Right atrium auricular region (tissue), 2 donors: ENCODE measurements at regions not wholly inside any gene's neighbourhood (a gene's known extent, or its start where the extent isn't known, plus 50 kb on each side); places are given as distances from the start of the nearest gene placed in this dataset.
A peak's percentile ranks its signal among the peaks of the same experiment; 100 is the strongest.
"Not testable (repeated sequence)": the region's sequence is repeated elsewhere in the genome, so short reads cannot be mapped to it uniquely, and the experiment has no call there.

ENCODE experiments used
- DNase-seq: peaks from one replicate; pipeline ENCODE4 v3.0.0-alpha.2; 2019; ENCODE audit warnings: low spot score
- H3K27ac ChIP-seq, 2 donors: fragments of 200-600 bp; sonication (generic); 1 replicate in 1 of 2; 2 replicates in 1 of 2; pipeline ENCODE4 v1.5.1; 2016 to 2019
- H3K27me3 ChIP-seq, 2 donors: fragments of 200-600 bp; sonication (generic); one replicate each; pipeline versions ENCODE4 v1.5.1 to v1.6.0; 2017 to 2019
- H3K36me3 ChIP-seq: fragments of 200-600 bp; sonication (generic); one replicate; pipeline ENCODE4 v1.5.1; 2016
- H3K4me1 ChIP-seq, 2 donors: fragments of 200-600 bp; sonication (generic); one replicate each; pipeline versions ENCODE4 v1.5.1 to v1.6.0; 2017 to 2019
- H3K4me3 ChIP-seq, 2 donors: fragments of 200-600 bp; sonication (generic); 1 replicate in 1 of 2; 2 replicates in 1 of 2; pipeline ENCODE4 v1.5.1; 2017 to 2019; ENCODE audit warnings: mild to moderate bottlenecking in 1 of 2, moderate library complexity in 1 of 2
- H3K9me3 ChIP-seq, 2 donors: fragments of 200-600 bp; sonication (generic); one replicate each; pipeline ENCODE4 v1.5.1; 2019
- TF ChIP-seq, protein P1 (sequence below), 2 donors: fragments of 200-600 bp; sonication (generic); IDR thresholded peaks; one replicate each; pipeline ENCODE4 v1.5.1; 2019; ENCODE audit warnings: antibody characterized with exemption in 2 of 2

DNA sequence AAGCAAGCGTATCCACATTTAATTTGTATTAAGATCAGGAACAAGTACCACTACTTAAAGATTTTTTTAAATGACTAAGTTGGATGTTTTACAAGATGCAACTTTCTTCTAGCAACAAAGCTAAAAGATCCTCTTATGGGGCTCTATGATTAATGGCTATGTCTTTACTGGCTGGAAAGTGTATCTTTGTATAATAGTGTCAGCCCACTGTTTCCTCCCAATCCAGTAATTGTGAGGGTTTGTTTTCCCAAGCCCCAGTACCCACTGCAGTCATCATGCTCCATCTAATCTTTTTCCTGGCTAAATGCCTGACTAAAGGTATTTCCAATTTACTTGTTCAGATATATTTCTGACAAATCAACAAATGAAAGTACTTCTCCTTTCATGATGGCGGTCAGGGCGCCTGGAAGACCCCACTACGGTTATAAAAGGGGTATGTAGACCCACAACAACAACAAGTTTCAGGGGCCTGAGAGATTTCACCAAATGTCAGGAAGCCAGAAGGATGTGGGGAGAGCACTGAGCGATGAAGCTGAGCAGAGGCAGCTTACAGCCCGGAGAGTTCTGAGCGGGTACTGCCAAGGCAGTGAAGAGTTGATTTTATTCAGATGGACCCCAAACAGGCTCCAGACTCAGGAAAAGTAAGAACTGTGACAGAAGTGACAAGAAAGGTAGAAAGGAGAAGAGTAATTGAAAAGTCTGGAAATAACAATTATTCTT is 222.6 kb upstream of the KLF14 start:
- Histone ChIP-seq H3K4me1 (peaks cover 0 to 59% of the 10 kb centered on the region in 2 donors), H3K27me3 (no peaks in the 10 kb centered on the region), H3K36me3 (peaks cover under 1% of the 10 kb centered on the region), H3K4me3 (no peak overlapping the region), H3K9me3 (no peaks in the 10 kb centered on the region), H3K27ac (no peak overlapping the region)
- TF ChIP-seq, protein P1, sequence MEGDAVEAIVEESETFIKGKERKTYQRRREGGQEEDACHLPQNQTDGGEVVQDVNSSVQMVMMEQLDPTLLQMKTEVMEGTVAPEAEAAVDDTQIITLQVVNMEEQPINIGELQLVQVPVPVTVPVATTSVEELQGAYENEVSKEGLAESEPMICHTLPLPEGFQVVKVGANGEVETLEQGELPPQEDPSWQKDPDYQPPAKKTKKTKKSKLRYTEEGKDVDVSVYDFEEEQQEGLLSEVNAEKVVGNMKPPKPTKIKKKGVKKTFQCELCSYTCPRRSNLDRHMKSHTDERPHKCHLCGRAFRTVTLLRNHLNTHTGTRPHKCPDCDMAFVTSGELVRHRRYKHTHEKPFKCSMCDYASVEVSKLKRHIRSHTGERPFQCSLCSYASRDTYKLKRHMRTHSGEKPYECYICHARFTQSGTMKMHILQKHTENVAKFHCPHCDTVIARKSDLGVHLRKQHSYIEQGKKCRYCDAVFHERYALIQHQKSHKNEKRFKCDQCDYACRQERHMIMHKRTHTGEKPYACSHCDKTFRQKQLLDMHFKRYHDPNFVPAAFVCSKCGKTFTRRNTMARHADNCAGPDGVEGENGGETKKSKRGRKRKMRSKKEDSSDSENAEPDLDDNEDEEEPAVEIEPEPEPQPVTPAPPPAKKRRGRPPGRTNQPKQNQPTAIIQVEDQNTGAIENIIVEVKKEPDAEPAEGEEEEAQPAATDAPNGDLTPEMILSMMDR (IDR thresholded peaks at IDR 0.05), result no peak
- DNase-seq, result no peak

DNA sequence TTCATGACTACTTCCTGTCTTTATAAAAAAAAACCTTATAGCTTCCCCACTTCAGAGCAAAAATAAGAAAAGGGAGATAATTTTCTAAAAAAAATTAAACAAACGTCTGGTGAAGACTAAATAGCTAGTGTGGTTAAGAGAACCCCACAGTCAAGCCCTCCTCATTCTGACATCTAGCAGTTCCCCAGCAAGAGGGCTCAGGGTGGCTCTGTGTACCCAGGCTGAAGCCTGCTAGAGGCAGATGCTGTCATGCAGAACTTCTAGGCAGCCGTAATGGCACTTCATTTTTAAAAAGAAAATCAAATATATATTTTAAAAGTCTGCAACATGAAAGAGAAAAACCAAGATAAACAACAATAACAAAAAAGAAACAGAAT is 223.1 kb upstream of the KLF14 start:
- no peaks in the 10 kb centered on the region for H3K27me3 ChIP-seq
- no peak for DNase-seq
- H3K27ac ChIP-seq, result no peak overlapping the region
- no peak overlapping the region for H3K4me3 ChIP-seq
- H3K9me3 ChIP-seq, result no peaks in the 10 kb centered on the region
- H3K36me3 ChIP-seq, result peaks cover 2% of the 10 kb centered on the region
- TF ChIP-seq, protein P1 (IDR thresholded peaks at IDR 0.05), result no peak
- H3K4me1 ChIP-seq, result peaks cover 0 to 60% of the 10 kb centered on the region in 2 donors

DNA sequence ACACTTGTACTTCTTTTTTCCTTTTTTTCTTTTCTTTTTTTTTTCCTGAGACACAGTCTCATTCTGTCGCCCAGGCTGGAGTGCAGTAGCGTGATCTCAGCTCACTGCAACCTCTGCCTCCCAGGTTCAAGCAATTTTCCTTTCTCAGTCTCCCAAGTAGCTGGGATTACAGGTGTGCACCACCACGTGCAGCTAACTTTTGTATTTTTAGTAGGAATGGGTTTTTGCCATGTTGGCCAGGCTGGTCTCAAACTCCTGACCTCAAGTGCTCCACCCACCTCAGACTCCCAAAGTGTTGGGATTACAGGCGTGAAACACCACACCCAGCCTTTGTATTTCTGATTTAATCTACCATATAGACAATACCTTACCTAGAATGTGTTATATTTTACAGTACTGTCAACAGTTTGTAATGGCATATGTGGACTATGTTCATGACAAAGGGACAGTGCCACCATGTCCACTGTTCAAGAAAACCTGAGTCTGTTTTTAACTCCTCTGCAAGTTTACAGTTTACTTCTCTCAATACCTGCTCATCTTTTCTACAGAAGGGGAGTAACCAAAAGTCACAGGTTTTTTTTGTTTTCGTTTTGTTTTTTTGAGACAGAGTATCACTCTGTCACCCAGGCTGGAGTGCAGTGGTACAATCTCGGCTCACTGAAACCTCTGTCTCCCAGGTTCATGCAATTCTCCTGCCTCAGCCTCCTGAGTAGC is 223.9 kb upstream of the KLF14 start:
- not testable (repeated sequence) for H3K9me3 ChIP-seq, H3K4me3 ChIP-seq, H3K36me3 ChIP-seq, DNase-seq, H3K27me3 ChIP-seq, H3K27ac ChIP-seq
- H3K4me1 ChIP-seq, result peaks cover 0 to 67% of the 10 kb centered on the region in 2 donors

DNA sequence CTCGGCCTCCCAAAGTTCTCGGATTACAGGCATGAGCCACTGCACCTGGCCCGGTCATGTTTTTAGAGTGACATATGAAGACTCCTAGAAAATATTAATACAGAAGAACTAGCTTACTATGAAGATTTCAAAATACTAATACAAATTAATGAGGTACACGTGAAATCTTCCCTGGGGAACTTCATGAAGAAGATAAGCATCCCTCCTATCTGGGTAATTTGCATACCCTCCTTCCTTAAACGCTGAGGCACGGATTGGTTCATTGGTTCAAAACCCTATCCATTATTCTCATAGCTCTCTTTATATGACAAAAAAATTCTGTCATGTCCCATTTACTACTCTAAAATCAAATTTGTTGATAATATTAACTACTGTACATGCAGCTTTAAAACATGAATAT is 224.8 kb upstream of the KLF14 start:
- Histone ChIP-seq H3K27me3 (no peaks in the 10 kb centered on the region), H3K9me3 (no peaks in the 10 kb centered on the region), H3K4me3 (no peak overlapping the region), H3K36me3 (peaks cover 7% of the 10 kb centered on the region), H3K27ac (no peak overlapping the region), H3K4me1 (peaks cover 0 to 72% of the 10 kb centered on the region in 2 donors)
- TF ChIP-seq, protein P1 (IDR thresholded peaks at IDR 0.05), result no peak
- DNase-seq, result no peak

DNA sequence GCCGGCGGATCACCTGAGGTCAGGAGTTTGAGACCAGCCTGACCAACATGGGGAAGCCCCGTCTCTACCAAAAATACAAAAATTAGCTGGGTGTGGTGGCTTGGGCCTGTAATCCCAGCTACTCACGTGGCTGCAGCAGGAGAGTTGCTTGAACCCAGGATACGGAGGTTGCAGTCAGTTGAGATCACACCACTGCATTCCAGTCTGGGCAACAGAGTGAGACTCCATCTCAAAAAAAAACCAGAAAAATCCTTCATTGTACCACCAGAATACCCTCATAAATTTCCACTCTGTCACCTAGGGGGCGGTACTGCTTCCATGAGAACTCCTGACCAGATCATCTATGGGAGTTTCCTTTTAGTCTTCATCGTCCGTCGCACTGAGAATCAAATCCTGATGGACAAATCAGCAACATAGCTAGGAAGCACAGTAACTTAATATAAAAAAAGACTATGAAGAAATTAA is 225.8 kb upstream of the KLF14 start:
- peaks cover 0 to 72% of the 10 kb centered on the region in 2 donors for H3K4me1 ChIP-seq
- no peaks in the 10 kb centered on the region for H3K27me3 ChIP-seq
- TF ChIP-seq, protein P1 (IDR thresholded peaks at IDR 0.05), result peak in 1 of 2 donors; percentile 33
- peaks cover 13% of the 10 kb centered on the region for H3K36me3 ChIP-seq
- H3K4me3 ChIP-seq, result no peak overlapping the region
- no peak for DNase-seq
- H3K9me3 ChIP-seq, result no peaks in the 10 kb centered on the region
- no peak overlapping the region for H3K27ac ChIP-seq

DNA sequence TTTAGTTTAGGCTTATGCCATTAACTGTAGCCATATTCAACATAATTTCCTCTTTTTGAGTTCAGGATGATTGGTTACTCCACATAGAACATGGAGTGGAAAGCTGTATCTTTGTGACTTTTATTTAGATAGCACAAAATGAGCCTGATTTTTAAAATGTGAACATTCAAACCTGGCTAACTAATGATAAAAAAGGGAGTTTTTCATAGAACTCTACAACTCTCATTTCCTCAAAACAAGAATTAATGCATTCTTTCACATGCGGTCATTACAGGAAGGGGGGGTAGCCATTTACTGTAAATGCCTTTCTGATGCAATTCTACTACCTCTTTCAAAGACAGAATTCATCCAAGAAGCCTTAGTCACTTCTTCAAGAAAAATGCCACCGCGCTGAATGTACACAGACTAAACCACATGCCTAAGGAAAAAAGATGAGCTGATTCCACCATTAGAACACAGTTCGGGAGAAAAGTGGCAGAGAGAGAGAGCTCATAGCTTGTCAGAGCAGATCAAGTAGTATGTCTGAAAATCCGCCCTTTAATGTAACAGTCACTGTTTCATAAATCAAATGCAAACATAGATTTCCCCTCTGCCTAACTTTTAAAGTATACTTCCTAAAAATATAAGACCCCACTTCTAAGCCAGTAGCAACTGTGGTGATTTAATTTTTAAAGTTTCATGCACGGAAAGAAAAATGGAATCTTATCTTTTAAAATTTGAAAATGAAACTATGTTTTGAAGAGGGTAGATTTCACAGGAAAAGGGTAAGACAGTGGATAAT is 226.4 kb upstream of the KLF14 start:
- no peak for DNase-seq
- H3K27me3 ChIP-seq, result no peaks in the 10 kb centered on the region
- peaks cover 0 to 65% of the 10 kb centered on the region in 2 donors for H3K4me1 ChIP-seq
- H3K4me3 ChIP-seq, result no peak overlapping the region
- TF ChIP-seq, protein P1 (IDR thresholded peaks at IDR 0.05), result no peak
- peaks cover 14% of the 10 kb centered on the region for H3K36me3 ChIP-seq
- H3K9me3 ChIP-seq, result no peaks in the 10 kb centered on the region
- H3K27ac ChIP-seq, result no peak overlapping the region
